ENCODE measurements at regions not wholly inside any gene's neighbourhood (a gene's known extent, or its start where the extent isn't known, plus 50 kb on each side); places are given as distances from the start of the nearest gene placed in this dataset.

DNA sequence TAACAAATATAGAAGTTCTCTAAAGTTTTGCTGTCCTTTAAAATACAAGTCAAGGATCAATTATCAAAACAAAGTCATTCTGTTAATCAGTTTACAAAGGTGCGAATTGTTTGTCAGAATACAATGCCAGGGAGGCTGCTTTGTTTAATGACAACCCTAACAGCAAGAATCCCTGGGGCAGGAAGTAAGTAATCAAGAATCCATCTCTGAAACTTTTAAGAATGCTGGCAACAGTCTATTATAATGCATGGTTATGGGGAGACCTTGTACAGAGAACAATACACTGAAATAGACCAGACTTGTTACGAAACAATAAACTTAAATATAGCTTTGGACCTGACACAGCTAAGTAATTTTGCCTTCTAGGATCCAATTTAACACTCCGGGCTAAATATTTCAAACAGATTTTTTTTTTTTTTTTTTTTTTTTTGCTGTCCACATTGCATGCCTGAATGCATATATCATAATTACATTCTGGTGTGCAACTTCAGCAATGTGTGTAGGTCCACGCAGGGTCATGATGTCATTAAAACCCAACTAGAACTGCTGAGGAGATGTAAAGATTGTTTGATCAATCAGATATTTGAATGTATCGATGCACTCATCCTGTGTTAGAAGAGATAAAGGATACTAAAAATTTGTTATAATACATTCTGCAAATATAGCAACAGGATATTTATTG, 421.3 kb downstream of the CETN3 start:
- no peak for DNase-seq
- H3K9me3 ChIP-seq (ENCODE audit: control insufficient read depth in 4 of 4, insufficient read depth in 3 of 4, low read length in 3 of 4), result no peaks in the 10 kb centered on the region
- no peak overlapping the region for H3K27ac ChIP-seq (ENCODE audit: low read depth in 1 of 2, low read length in 1 of 2)

DNA sequence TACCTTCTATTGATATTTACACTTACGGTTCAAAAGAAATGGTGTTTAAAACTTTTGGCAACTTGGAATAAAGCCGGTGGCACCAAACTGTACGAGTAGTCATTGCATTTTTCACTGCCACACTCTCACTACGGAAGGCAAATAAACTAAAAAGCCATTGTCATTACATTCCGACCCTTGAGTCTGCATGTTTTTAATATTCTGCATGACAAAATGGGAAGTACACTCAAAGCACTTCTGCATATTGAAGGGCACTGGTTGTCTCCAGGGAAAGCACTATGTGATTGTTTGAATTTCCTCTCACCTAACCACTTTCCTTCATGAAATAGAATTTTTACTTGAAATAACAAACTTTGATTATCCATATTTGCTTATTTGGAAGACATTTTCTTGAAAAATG, 426.3 kb downstream of the CETN3 start:
- H3K9me3 ChIP-seq (ENCODE audit: control insufficient read depth in 4 of 4, insufficient read depth in 3 of 4, low read length in 3 of 4), result no peaks in the 10 kb centered on the region
- H3K4me3 ChIP-seq, result no peak overlapping the region
- no peak for TF ChIP-seq CTCF (IDR thresholded peaks at IDR 0.05; ENCODE audit: control extremely low read depth, extremely low read depth)
- no peak for DNase-seq
- H3K36me3 ChIP-seq (ENCODE audit: control insufficient read depth in 4 of 4, insufficient read depth in 4 of 4, low read length in 4 of 4), result no peaks in the 10 kb centered on the region
- H3K9ac ChIP-seq (ENCODE audit: insufficient read depth in 1 of 2, low read length in 2 of 2), result no peak overlapping the region
- 54 to 64% methylated on average over 5 of the region's 5 CpGs for WGBS, 2 donors
- H3K4me1 ChIP-seq (ENCODE audit: control insufficient read depth in 5 of 5, insufficient read depth in 5 of 5, low read length in 5 of 5), result no peaks in the 10 kb centered on the region
- no peak overlapping the region for H3K27ac ChIP-seq (ENCODE audit: low read depth in 1 of 2, low read length in 1 of 2)
- peak; percentile 66 for ATAC-seq (ENCODE audit: insufficient read depth, low FRiP score)
- no peaks in the 10 kb centered on the region for H3K27me3 ChIP-seq (ENCODE audit: control insufficient read depth in 3 of 3, insufficient read depth in 3 of 3, low read length in 2 of 3)

More for the DNA sequence above, 421.3 kb downstream of the CETN3 start:
- H3K4me3 ChIP-seq, result no peak overlapping the region
- no peak overlapping the region for H3K9ac ChIP-seq (ENCODE audit: insufficient read depth in 1 of 2, low read length in 2 of 2)
- WGBS, 2 donors, result 75 to 80% methylated on average over 5 of the region's 5 CpGs
- H3K36me3 ChIP-seq (ENCODE audit: control insufficient read depth in 4 of 4, insufficient read depth in 4 of 4, low read length in 4 of 4), result no peaks in the 10 kb centered on the region
- no peaks in the 10 kb centered on the region for H3K4me1 ChIP-seq (ENCODE audit: control insufficient read depth in 5 of 5, insufficient read depth in 5 of 5, low read length in 5 of 5)
- TF ChIP-seq CTCF (IDR thresholded peaks at IDR 0.05; ENCODE audit: control extremely low read depth, extremely low read depth), result no peak
- H3K27me3 ChIP-seq (ENCODE audit: control insufficient read depth in 3 of 3, insufficient read depth in 3 of 3, low read length in 2 of 3), result no peaks in the 10 kb centered on the region
- no peak for ATAC-seq (ENCODE audit: insufficient read depth, low FRiP score)

- H3K27me3 ChIP-seq (ENCODE audit: control insufficient read depth in 3 of 3, insufficient read depth in 3 of 3, low read length in 2 of 3), result no peaks in the 10 kb centered on the region
These were observed 427.4 kb downstream of the CETN3 start for GRCh38 chr5:89981878-89982773.

More at GRCh38 chr5:89981878-89982773, 427.4 kb downstream of the CETN3 start:
- no peaks in the 10 kb centered on the region for H3K36me3 ChIP-seq (ENCODE audit: control insufficient read depth in 4 of 4, insufficient read depth in 4 of 4, low read length in 4 of 4)
- H3K9ac ChIP-seq (ENCODE audit: insufficient read depth in 1 of 2, low read length in 2 of 2), result no peak overlapping the region
- H3K4me1 ChIP-seq (ENCODE audit: control insufficient read depth in 5 of 5, insufficient read depth in 5 of 5, low read length in 5 of 5), result no peaks in the 10 kb centered on the region
- ATAC-seq (ENCODE audit: insufficient read depth, low FRiP score) (no peak), DNase-seq (no peak)
- no peak overlapping the region for H3K4me3 ChIP-seq
- H3K9me3 ChIP-seq (ENCODE audit: control insufficient read depth in 4 of 4, insufficient read depth in 3 of 4, low read length in 3 of 4), result no peaks in the 10 kb centered on the region
- 63 to 78% methylated on average over 6 of the region's 6 CpGs for WGBS, 2 donors
- TF ChIP-seq CTCF (IDR thresholded peaks at IDR 0.05; ENCODE audit: control extremely low read depth, extremely low read depth), result no peak
- H3K27ac ChIP-seq (ENCODE audit: low read depth in 1 of 2, low read length in 1 of 2), result no peak overlapping the region

Measured in lung (tissue), 11 donors.